ENCODE measurements at regions not wholly inside any gene's neighbourhood (a gene's known extent, or its start where the extent isn't known, plus 50 kb on each side); places are given as distances from the start of the nearest gene placed in this dataset.

DNA sequence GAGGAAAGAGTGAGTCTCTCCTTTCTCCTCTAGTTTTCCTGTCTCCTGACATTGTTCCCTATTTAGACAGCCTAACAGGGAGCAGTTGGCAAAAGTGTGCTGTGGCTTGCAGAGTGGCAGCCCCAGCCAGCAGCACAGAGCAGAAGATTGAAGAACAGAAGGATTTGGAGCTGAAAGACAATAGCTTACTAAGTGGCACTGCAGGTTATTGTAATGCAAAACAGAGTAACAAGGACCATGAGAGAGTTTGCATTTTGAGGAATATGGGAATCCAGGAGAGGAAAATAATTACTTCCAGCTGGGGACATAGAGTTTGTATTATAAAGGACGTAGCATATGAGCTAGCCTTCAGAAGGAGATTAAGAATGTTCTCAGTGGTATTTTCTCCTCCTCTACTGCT is 342.4 kb downstream of the AKAIN1 start:
- DNase-seq (ENCODE audit: low spot score) = no peak

DNA sequence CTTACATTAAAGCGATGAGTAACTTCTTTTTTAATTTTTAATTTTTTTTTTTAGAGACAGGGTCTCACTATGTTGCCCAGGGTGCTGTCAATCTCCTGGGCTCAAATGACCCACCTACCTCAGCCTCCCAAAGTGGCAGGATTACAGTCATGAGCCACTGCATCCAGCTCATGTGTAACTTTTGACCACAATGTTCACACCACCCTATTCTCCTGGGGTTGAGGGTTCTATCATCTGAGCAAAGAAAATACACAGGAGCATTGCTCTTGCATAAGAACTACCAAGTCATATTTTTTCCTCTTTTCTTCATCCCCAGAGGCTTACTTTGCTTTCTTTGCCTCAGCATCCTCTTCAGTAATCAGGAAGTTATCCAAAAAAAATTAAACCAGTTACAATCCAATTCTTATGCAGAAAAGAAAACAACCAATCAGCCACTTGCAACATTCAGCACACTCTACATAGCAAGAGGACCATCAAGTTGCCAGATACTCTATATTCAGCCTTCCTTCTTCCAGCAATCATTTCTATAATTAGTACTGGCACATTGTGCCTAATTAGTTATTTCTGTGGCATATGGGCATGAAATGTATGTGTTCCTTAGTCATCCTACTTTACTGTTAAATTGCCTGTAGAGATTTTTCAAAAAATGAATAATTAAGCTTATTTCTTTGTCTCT is 345.6 kb downstream of the AKAIN1 start:
- DNase-seq (ENCODE audit: low spot score) = no peak

DNA sequence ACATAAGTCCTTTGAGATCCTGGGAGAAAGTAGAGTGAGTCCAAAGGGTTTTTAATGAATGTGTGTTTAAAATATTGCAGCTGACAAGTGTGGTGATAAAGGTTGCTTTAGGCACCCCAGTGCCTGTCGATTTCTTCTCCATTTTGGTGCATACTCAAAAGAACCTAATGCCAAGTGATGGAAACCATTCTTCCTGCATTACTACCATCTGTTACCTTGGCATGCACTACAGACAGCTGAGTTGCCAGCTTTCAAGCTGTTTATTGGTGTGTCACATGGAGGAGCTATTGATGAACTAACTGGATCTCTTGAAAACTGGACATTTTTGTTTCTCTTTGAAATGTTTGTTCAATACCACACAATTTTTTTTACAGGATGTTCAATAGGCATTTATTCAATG is 350.0 kb downstream of the AKAIN1 start:
- DNase-seq (ENCODE audit: low spot score) = no peak

DNA sequence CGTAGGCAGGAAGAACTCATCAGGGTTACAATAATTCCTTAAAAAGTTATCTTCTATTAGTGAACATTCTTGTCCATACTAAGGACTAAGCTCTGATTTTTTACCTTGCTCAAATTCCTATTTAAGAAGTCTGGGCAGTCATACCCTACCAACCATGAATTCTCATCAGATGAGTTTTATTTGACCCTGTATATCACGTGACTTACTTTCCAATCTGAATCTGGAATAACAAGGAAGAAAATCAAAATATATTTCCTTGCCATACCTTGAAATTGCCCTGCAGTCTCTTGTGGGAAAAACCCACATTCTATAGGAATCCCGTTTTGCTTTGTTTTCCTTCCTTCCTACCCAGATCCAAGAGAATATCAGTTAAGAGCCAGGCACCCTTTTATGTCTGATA is 352.7 kb downstream of the AKAIN1 start:
- DNase-seq (ENCODE audit: low spot score) = no peak

DNA sequence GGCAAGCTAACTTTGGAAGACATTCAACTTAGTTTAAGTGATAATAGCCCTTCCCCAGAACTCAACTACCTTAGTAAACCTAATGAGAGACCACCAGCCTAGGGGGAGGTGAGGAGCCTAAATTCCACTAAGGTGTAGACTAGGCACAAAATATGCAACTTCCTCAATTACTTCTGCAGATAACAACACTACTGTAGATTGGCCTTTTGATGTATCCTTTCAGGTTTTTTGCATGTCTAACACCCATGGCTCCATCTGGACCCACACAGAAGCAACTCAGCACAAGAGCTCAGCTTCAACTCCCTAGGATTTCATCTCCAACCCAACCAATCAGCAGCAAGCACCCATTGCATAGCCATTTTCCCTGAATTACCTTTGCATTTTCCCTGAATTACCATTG is 353.3 kb downstream of the AKAIN1 start:
- no peak for DNase-seq (ENCODE audit: low spot score)

DNA sequence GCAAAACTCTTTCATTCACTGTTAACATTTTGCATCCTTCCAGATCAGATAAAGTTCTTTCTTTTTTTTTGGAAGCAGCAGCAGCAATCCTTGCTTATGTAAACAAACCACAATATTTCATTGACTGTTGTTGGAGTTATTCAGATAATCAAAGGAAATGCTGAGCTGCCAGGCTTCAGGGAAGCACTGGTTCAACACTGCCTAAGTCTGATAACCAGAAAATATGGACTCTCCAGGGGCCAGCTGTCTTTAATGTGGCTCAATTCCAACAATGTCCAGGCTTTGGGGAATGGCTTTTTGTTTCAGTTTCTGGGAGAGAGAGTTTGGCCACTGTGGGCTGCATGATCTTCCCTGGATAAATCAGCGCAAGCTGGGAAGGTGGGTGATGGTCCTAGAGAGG is 354.3 kb downstream of the AKAIN1 start:
- no peak for DNase-seq (ENCODE audit: low spot score)

DNA sequence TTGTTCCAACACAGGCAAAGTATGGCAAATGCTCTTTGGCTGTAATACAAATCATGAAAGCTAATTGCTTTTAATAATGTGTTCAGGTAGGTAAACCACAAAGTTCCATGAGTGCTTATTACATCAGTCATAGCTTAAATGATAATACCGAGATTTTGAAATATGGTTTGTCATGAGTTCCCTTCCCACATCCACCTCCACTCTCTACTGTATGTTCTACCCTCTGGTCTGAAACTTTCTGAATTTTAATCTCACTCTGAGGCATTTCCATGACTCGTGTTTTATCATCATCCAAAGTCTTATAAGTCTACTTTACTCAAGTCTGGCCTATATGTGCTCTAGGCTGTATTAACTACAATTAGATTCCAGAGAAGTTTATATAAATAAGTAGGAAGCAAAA is 354.8 kb downstream of the AKAIN1 start:
- DNase-seq (ENCODE audit: low spot score) = no peak

DNA sequence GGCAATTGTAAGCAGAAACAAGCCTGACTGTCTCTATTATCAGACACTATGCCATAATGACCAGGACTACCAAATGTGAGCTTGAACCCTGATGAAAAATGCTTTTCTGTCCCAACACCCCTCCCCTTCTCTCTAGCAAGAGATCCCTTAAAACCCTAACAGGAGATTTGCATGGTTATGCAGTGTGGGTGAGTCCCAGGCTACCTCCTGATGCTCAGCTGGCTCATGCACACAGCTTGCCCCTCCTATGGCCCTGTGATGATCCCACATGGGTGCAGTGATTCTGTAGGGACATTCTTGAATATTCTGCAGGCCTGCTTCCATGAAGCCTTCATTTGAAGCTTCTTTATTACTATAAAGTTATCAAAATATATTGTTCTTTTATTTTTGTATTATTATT is 357.4 kb downstream of the AKAIN1 start:
- DNase-seq (ENCODE audit: low spot score) = no peak

DNA sequence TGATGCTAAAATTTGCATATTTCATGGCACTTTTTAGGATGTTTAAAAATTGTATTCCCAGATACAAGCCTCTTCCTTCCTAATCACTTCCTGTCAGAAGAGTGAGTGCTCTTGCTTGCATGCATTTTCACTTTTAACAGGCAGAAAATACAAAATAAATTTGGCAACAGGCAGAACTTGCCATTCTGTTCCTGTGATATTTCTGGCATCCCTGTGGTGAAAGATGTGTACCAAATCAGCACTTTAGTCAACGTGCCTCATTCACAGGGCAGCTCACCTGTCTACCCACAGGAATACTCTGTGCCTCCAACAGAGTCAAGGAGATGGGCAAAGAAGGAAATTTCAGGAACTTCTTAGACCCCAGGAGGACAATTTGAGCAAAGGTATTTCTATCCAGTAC is 360.9 kb downstream of the AKAIN1 start:
- no peak for DNase-seq (ENCODE audit: low spot score)

DNA sequence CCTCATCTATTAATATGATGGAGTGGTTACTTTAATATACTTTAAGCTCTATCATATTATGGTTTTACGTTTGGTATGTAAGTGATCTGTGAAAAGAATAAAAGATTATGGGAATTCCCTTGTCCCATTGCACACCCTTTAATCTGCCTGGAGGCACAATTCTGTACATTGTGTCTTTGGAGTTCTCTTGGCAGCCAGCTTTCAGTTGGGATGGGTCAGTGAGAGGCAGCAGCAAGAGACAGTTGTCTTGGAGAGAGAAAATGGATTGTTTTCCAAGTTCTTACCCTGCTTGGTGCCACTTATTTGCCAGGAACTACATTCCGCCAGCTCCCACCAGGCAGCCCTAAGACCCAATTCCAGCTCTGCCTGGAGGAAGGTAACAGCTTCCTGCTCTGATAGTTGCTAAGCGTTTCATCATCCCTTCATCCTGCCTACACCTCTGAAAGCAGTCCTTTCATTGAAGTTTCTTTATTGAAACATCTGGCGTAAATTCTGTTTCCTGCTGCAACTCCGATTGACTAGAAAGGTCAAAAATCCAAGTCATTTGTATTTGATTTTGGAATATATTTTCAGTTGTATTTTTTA is 365.2 kb downstream of the AKAIN1 start:
- no peak for DNase-seq (ENCODE audit: low spot score)

DNA sequence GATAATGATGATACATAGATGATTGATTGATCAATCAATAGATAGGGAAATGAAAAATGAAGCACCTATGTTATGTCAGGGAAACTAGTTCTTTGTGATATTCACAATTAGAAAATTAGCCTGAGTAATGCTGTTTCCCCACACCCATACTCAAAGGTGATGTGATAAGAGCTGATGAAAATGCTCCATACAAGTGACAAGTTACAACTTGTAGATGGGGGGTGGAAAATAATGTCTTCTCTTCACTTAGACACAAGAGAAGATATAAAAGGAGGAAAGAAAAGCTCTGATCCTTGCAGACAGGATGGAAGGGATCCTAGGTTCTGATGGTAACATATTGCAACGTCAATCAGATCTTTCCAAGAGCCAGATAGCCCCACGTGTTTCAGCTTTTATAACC is 365.9 kb downstream of the AKAIN1 start:
- no peak for DNase-seq (ENCODE audit: low spot score)

DNA sequence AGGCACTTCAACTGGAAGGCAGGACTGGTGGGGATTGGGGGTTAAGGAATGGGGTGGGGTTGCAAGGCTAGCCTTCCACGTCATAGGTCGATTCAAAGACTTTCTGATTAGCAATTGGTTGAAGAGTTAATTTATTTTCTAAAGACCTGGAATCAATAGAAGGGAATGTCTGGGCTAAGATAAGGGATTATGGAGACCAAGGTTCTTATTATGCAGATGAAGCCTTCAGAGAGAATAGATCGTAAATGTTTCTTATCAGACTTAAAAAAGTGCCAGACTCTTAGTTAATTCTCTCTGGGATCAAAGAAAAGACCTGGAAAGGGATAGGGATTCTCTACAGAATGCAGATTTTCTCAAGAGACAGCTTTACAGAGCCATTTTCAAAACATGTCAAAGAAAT is 368.0 kb upstream of the DLGAP1 start:
- no peak for DNase-seq (ENCODE audit: low spot score)

DNA sequence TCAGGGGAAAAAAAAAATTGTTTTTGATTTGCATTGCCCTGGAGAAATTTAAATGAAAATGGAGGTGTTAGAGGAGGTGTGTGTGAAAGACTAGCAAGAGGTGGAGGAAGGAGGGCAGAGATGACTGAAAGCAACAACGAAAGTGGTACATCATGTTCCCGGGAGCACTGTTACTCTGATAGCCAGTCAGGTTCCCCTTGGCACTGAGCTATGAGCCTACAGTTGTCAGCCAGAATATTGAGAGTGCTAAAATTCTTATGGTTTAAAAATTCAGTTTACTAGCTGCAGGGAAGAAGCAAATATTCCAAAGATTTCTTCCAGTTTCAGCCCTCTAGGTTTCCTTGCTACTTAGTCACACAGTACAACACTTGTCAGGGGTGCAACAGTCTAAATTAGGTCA is 366.7 kb upstream of the DLGAP1 start:
- no peak for DNase-seq (ENCODE audit: low spot score)

DNA sequence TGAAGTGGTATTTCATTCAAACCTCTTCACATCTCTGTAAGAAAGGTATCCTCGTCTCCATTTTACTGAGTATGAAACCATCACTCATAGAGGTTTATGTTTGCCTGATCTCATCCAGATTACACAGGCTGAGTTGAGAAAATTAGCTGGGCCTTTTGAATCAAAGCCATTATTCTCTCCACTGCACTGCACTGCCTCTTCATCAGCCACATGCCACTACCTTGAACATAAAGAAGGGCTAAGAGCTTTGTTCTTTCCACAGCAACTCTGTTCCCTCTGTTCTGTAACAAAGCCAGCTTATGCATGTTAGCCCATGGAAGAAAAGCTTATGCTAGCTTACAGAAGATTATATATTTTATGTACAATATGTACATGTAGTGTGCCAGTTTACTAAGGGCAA is 362.6 kb upstream of the DLGAP1 start:
- DNase-seq (ENCODE audit: low spot score) = no peak

DNA sequence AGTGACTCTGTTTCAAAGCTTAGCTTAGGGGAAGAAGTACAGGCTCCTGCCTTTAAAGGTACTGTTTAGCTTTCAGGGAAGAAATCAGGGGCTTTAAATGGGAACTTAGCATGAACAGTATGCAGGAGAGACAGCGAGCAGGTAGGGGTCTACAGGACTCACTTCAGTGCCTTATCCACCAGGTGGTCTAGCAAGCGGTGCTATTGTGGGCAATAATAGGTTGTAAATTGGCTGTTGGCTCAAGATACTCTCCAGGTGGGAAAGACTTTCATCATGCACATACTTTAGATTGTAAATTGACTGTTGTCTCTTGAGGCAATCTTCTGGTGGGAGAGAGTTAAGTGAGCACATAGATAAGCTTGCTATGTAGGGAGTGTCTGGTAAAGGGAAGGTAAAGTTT is 358.6 kb upstream of the DLGAP1 start:
- DNase-seq (ENCODE audit: low spot score) = no peak

DNA sequence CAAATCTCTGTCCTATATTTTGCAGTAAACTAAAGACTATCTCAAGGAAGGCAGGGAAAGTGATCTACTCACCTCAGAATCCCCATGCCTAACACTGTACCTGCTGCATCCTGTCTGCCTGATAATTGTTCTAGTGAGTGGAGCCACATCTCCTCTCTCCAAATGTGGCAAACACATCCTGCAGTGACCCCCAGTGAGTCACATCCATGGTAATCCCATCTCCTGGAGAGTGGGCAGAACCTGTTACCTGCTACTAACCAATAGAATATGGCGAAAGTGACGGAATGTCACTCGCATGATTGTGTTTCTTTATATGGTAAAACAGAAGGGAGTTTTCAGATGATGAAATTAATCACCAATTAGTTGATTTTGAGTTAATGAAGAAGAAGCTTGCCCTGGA is 353.8 kb upstream of the DLGAP1 start:
- DNase-seq (ENCODE audit: low spot score) = no peak

DNA sequence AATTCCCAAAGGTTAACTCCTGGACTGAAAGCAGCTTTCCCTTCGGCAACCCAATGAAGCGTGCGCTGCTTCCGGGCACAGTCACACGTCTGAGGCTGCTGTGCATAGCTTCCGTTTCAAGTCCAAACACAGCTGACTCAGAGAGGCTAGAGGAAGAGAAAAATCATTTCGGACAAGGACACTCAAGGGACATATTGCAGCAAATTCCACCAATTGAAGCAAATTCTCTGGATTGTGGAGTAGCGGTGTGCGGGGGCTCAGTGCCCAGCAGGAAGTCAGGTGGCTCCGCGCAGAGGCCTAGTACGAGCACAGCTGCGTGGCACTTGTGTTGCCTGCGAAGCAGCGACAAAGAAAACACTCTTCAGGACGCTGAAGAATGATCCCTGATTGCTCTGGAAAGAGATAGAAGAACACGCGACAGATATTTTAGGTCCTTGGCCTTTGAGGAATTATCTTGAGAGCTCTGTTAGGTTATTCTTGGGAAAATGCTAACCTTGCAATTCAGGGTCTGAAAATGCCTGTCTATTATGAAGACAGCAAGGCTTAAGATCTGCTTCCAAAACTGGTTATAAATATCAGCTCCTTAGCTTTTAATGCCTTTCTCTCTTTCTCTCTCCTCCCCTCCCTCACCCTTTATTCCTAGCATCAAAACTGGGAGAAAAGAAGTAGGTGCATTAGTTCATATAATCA is 352.6 kb upstream of the DLGAP1 start:
- no peak for DNase-seq (ENCODE audit: low spot score)

DNA sequence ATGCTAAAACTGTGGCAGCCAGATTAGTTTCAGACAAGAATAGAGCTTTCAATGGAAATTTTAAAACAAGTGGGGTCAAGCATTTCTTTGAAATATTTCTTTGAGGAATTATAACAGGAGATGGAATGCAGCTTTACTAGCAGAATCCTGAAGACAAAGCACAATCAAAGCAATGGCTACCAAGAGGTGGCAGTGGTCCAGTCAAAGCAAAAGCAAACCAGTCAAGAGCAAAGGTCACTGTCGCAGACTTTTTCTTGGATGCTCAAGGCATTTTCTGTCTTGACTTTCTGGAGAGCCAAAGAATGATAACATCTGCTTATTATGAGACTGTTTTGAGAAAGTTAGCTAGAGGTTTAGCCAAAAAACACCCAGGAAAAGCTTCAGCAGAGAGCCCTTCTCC is 351.2 kb upstream of the DLGAP1 start:
- DNase-seq (ENCODE audit: low spot score) = no peak

DNA sequence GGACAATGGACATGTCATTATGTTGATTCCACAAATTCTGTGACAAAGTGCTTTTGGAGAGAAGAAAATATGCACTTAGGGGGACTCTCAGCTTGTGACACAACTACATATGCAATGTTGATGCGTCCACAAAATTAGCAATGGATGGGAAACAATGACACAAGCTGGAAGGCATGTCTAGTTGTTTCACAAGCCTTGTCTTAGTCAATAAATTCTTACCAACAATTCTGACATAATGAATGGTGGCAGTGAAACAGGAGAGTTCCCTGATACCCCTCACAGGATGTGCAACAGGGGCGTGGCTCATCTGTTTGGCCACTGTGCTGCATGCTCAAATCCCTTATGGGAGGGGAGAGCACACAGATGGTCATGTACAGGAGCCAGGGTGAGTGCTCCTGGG is 347.2 kb upstream of the DLGAP1 start:
- no peak for DNase-seq (ENCODE audit: low spot score)

DNA sequence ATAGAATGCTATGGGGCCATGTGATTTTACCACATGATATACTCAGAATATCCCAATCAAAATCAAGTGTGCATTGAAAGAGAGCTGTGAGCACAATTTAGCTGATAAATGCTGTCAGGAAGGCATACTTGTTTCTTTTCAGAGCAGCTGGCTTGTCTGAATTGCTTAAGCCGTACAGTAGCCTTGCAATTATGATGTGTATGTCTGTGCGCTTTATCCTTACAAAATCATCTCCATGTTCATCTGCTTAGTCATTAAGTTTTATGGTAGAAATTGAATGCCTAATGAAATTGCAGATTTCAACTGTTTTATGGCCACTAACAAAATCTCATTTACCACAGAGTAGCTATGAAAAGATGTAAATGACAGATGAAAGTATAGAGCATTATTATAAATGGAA is 346.0 kb upstream of the DLGAP1 start:
- no peak for DNase-seq (ENCODE audit: low spot score)

DNA sequence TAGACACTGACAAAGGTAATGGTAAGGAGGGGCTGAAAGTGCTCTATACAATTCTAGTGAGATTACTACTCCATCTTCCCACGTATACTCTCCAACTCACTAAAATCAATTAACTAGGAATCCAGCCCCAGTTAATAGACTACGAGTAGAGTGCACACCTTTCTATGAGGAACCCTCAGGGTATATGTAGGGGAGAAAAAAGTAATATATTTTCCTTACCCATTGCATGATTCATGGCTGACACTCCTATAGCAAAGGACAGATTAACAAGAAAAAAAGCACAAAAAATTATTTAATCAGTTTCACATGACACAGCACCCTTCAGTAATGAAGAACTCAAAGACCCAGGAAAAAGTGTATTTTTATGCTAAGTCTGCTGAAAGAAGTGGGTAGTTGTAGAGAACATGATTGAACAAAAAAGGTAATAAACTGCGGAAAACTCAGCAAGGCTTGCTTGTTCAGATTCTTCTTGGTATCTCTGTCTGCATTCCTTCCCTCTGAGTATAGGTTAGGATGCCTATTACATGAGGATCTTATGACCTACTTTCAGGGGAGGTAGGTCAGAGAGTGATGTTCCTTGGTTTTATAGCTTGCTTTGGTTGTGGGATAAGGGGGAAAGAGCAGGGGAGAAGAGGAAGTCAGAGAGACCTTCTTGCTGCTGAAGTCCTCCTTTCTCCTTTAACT is 342.0 kb upstream of the DLGAP1 start:
- no peak for DNase-seq (ENCODE audit: low spot score)

DNA sequence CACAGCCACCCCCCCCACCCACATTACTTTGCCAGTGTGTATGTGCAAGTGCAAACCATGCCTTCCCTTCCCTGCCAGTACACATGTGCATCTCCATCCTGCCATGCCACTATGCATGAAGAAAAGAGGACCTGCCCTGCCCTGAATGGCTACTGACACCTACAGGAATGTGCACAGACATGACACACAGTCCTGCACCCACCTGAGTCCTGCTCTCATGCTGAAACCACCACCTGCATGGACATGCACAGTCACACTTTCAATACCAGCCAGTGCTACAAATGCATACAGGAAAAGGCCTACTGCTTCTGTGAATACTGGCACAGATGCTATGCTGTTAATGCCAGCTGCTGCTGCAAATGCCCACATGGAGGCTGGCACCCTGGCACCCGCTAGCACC is 334.4 kb upstream of the DLGAP1 start:
- no peak for DNase-seq (ENCODE audit: low spot score)

DNA sequence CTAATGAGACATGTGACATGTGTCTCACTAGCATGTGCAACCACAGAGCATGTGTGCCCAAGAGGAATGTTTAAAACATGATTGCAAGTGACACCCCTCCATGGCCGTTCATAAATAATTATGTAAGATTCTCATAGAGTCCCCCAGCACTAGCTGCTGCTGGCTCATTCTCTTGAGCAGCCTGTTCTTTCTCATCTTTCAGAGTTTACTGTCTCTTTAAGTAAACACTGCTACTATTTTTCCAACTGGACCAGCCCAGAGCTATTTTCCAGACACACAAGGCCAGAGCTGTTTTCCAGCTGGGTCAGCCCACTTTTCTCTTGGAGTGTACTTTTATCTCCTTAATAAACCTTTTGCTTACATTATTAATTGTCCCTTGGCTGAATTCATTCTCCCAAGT is 326.8 kb upstream of the DLGAP1 start:
- DNase-seq (ENCODE audit: low spot score) = no peak
